GM21447 (cell line): ENCODE measurements at regions not wholly inside any gene's neighbourhood (a gene's known extent, or its start where the extent isn't known, plus 50 kb on each side); places are given as distances from the start of the nearest gene placed in this dataset.
"Not testable (repeated sequence)": the region's sequence is repeated elsewhere in the genome, so short reads cannot be mapped to it uniquely, and the experiment has no call there.

Experiments used
- ATAC-seq: cut with Tn5 transposase; IDR thresholded peaks from one replicate; pipeline ENCODE4 v1.9.1; 2021; ENCODE audit not compliant: unreplicated experiment

DNA sequence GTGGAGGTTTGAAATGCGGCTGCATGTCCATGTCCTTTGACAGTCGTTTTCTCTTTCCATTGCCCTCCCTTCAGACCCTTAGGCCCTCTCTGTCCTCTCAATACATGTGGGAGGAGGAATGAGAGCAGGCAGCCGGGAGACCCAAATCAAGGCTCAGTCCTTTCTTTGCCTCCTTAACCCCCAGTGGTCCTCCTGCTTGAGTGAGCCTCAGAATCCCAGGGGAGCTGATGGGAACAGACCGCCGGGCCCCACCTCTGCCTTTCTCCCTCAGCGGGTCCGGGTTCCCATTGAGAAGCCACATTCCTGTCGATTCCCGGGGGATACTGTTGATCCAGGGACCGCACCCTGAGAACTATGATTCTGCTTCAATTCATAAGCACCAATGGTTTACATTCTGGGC, 77.9 kb upstream of the RFLNA start:
- ATAC-seq: no peak

DNA sequence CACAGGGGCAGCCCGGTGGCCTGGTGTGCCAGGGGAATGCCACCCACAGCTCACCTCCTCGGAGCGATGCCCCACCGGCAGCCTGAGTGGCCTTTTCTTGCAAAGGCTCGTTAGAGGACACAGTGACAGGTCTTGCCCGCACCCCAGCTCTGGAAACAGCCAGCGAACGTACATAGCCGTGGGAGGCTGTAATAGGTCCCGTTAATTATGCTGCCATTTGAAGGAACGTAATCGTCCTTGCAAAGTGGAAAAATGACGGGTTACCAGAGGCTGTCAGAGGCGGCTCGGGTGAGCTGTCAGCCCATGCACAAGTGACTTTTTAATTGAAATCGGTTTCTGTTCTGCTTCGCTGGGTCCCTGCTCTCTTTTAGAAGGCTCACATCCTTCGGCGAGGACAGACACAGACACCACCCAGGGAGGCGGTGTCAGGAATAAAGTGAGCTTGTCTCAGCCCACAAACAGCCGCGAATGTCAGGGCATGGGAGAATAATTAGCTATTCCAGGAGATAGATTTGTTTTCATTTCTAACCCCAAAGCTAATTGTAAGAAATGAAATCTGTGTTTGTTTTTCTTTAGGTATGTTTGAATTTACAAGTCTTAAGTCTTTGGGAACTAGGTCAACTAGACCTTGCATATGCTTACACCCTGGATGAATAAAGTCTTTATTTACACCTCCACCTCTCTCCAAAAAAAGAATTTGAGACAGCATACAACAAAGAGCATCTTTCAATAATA, 77.2 kb upstream of the RFLNA start:
- no peak for ATAC-seq

DNA sequence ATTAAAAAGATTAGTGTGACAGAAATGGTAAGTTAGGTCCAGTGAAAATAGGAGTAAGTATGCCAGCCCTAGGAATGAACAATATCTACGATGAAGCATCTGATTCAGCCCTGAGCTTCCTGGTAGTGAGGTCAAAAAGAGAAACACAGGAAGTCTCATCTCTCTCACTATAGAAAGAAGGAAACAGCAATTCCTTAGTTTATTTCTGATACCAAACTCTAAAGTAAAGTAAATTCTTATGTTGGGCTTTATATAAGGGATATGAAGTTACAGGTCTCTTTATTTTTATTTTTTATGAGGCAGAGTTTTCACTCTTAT, 76.7 kb upstream of the RFLNA start:
- ATAC-seq: no peak

DNA sequence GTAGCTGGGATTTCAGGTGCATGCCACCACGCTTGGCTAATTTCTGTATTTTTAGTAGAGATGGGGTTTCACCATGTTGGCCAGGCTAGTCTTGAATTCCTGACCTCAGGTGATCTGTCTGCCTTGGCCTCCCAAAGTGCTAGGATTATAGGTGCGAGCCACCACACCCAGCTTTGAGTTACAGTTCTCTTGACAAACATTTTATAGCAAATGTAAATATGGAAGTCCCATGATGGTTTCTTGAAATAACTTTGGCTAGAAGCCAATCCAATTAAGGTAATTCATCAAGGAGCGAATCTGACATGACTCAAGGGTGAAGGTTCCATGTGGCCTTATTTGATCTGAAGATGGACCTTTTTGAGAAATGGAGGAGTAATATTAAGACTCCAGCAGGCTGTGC, 76.2 kb upstream of the RFLNA start:
- ATAC-seq: not testable (repeated sequence)

DNA sequence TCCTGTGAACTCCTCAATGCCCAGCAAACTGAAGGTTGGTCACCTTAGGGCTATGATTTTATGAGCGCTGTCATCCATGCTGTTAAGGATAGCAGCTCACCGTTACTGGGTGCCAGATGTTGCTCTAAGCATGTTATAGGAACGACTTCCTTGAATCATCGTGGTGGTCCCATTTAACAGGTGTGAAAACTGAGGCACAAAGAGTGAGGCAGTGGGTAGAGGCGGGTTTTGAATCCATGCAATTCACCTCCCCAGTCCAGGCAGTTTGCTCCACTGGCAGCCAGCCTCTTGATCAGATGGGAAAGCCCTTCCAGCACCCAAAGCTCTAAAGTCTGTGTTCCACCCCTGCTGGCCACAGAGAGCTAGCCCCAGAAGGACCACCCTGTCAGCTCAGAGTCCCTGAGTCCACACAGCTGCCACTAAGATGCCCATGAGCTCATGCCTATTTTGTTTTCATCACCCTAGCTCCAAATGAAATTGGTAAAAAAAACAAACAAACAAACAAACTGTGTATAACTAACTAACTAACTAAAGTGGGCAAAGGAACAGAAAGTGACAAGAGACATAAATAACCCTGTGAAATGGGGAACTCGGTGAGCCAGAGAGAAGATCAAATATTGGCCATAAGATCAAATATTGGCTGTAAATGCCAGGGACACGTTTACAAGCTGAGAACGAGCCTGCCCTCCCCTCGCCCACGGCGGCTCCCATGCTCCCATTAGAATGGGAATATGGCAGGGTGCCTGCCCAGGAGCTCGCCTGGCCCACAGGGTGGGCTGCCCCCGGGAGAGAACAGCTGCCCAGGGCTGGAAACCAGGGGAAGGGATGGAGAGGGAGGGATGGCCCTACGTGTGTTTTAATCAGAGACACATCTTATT, 72.3 kb upstream of the RFLNA start:
- no peak for ATAC-seq

DNA sequence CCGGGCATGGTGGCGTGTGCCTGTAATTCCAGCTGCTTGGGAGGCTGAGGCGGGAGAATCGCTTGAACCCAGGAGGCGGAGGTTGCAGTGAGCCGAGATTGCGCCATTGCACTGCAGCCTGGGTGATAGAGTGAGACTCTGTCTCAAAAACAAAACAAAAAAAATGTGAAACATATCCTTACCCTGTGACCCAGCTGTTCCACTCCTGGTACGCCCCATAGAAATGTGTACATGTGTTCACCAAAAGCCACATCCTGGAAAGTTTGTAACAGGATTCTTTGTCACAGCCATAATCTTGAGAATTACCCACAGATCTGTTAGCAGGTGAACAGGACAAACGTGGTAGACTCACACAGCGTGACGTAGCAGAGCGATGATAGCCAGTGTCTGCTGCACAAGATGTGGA, 71.2 kb upstream of the RFLNA start:
- ATAC-seq: not testable (repeated sequence)

DNA sequence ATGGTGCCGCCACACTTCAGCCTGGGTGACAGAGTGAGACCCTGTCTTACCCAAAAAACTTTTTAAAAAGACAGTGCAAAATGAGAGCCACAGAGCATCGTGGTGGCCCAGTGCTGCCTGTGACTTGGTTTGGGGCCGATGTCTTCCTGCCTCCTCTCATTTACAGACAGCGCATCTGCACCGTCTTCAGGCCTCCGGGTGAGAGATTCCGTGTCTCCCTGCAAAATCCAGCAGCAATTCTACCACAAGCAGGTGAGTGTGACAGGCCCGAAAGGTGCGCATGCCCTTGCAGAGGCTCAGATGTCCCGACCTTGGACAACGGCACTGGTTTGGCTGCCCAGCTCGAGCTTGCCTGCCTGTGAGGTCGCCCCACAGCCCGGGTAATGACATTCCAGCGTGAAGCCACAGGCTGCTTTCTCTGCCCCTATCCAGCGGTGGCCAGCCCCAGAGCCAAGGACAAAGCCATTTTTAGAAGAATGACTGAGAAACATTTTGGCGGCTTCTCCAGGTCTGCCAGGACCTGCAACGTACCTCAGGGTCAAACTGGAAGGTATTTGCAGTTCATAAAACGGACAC, 70.3 kb upstream of the RFLNA start:
- no peak for ATAC-seq

DNA sequence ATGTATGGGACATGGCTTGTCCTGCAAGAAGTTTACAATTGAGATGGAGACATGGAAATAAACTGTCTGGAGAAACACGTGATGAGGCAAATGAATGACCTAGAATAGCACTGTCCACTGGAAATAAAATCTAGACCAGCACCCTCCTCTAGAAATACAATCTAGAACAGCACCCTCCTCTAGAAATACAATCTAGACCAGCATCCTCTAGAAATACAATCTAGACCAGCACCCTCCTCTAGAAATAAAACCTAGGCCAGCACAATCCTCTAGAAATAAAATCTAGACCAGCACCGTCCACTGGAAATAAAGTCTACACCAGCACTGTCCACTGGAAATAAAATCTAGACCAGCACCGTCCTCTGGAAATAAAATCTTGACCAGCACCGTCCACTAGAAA, 69.2 kb upstream of the RFLNA start:
- ATAC-seq: no peak

DNA sequence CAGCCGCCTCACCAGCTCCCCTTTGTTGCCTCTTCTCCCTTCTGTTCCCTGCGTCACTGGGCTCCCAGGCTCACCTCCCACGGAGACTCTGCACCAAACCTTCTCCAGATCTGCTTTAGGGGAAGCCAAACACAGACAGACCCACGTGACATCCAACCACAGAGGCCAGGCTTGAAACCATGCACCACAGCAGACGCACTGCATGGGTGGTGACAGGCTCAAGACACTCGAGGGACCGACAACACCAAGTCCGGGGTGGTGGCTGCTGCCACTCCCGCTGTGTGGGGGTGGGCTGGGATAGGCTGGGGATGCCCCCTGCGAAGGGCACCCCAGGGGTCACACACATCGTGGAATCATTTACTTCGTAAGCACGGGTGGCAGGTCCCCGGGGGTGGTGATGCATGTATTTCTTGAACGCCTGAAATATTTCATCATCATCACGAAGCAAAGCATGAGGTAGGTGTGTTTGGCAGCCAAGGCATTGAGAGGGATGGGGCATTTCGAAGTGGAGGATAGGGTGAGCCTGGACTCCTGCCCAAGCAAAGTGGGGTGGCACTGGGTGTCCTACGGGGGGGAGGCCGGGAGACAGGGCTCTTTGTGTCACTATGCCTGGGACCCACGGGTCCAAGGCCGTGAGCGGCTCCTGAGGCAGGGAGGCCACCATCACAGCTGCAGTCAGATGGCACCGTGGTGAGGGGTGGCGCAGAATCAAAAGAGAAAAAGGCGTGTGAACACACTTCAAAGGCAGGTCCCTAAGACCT, 66.8 kb upstream of the RFLNA start:
- no peak for ATAC-seq

DNA sequence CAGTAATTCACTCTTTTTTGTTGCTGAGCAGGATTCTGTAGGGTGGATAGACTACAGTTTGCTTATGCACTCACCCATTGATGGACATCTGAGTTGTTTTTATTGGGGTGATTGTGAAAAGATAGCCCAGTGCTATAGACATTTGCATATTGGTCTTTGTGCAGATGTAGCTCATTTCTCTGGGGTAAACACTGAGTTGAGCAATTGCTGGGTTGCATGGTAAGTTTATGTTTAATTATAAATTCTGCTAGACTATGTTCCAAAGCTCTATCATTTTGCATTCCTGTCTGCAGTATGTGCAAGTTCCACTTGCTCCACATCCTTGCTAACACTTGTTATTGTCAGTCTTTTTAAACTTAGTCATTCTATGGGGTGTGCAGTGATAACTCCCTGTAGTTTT, 65.4 kb upstream of the RFLNA start:
- no peak for ATAC-seq

DNA sequence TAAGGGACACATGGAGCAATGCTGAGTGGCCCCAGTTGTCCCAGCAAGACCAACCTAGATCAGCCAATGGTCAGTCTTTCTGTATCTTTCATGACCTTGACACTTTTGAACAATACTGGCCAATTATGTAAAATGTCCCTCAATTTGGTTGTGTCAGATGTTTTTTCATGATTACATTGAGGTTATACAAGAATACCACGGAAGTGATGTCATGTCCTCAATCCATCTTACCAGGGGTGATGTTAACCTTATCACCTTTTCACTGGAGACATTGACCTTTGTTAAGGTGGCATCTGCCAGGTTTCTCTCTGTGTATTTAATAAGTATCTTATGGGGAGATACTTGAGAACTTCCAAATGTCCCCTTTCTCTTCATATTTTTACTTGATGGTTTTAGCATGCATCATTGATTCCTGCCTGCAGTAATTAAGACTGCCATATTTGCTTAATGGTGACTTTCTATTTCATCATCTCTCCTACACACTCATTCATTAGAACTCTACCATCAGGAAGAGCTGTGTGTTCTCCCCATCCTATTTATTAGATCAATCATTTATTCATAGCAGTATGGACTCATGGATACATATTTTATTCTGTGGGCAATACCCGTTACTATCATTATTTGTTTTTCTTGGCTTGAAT, 64.7 kb upstream of the RFLNA start:
- no peak for ATAC-seq

DNA sequence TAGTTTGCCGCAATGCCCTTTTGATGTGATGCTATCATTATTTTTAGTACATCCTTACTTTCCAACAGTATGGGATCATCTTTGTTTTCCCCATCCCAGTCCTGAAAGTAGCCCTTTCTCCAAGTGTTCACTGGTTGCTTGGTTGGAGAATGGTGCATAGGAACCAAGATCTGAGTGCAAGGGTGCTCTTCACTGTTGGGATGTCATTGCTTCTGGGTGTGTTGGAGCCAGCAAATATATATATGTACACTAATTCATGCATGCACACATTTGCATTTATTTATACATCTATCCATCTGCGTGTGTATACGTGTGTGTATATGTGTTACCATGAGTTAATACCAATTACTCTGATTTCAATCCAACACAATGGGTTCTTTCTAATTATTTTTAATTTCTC, 64.1 kb upstream of the RFLNA start:
- no peak for ATAC-seq

DNA sequence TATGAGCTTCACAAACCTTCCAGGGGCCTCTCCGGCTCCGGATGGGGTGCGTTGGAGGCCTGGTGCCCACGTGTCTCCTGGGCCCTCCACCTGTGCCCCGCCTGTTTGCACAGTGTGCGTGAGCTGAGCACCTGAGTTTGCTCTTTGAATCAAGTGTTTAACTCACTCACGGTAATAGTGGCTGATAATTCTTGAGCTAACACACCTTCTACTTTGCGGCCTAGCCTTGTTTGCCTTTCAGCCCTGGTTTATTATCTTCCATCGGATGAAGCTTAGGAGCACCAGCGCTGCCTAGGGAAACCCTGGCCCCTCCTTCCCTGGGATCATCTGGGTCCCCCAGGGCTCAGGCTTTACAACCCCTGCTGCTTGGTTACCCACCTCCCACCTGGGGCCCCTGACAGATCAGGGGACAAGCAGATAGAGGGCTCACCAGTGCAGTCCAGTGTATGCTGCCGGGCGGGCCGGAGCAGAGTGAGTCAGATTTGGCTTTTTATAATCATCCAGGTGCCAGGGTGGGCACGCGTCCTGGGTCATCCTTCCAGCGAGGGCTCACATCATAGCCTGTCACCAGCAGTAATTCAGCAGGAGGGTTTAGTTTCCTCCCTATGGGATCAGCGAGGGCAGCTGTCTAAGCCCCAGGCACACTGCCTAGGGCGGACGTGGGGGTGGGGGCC, 62.8 kb upstream of the RFLNA start:
- ATAC-seq: no peak

DNA sequence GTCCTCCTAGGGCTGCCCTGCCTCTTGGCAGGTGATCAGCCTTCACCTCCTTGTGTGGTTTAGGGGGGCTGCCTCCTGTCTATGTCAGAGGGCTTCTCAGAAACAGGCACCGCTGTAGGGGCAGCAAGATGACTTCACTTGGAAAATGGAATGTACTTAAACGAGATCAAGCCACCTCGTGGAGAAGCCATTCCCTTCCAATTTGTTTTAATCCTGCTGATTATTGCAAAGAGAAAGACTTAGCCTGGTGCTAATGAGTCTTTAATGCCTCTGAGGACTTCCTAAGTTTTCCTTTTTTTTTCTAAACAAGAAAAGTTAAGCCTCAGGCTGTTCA, 62.3 kb upstream of the RFLNA start:
- ATAC-seq: no peak

DNA sequence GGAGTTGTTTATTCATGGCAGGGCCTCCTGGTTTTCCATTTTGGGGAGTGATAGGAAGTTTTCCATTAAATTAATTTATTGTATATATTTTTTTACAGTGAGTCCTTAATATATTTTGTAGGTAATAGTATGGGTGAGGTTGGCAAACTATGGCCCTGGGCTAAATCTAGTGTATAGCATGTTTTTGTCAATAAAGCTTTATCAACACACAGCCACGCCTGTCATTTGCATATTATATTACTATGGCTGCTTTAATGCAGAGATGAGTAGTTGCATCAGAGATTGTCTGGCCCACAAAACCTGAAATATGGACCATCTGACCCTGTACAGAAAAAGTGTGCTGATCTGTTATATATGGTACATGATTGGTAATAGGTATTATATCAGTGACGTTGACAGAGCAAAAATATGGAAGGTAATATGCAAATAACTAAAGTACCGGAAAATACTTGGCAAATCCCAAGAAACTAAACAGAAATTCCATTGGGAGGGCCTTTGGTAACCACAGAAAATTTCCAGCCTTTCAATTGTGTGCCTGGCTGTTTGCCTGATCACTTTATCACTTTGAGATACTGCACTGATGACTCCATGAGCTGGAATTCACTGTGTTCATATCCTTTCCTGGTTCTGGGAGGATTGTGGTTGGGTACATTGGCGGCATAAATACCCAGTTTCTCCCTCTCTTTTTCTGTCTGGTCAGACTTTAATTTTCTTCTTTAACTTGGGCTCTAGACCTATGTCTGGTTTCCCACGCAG, 61.7 kb upstream of the RFLNA start:
- no peak for ATAC-seq

DNA sequence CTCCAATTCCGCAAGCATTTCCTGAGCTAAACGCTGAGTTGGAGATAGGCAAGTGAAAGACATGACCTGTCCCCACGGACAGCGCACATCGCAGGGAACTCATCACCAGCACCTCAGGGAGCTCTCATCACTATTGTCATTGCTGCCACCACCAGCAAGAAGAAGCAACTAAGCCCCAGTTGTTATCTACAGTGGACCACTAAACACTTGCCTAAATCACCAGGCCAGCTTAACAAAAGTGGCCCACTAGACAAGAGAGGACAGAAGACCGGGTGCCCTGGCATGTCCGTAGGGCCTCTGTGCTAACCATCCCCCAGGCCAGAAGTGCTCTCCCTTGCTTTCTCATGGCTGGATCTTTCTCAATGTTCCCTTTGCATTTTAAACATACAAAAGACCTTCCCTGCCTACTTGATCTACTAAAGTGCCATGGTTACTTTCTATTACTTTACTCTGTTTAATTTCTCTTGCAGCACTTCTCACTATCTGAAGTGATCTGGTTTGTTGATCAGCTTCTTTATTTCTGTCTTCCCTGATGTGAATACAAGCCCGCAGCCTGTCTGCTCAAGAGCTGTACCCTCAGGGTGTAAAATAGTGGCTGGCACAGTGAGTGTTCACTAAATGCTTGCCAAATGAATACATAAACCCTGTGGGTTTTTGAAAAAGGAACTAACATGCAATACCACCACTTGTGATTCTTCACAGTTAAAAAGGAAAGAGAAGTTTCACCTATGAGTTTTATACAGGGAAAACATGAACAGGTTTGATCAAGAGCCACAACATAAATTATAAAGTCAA, 60.9 kb upstream of the RFLNA start:
- ATAC-seq: no peak

DNA sequence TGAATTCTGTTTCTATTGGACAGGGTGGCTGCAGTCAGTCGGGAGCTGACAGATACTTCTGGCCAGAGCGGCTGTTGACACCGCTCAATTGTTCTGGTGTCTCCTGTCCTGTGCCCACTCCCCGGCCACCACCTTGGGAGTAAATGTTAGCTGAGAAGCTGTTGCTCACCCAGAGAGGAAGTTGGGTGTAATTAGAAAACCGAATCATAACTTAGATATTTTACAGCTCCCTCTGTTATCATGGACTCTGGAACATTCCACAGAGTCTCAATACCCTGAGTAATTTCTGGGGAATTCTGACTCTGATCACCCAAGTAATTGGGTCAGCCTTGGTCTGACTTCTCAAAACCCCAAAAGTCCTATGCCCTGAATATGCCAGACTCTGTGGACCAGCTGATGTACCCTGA, 58.3 kb upstream of the RFLNA start:
- no peak for ATAC-seq

DNA sequence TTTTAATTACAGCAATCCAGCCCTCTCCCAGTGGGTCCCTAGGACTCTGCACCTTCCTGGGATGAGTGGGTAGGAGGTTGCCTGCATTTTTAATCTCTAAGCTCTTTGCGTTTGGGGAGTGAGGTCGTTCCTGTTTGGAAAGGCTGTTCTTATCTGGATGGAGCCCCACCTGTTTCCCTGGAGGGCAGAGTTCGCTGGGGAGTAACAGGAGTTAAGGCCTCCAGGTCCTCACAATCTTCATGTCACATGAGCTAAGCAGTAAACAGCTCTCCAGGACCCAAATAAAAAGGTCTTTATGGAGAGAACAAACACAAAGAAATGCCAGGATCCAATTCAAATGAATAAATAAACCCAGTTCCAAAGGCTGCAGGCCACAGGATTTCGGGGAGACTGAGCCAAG, 56.0 kb upstream of the RFLNA start:
- ATAC-seq: no peak

DNA sequence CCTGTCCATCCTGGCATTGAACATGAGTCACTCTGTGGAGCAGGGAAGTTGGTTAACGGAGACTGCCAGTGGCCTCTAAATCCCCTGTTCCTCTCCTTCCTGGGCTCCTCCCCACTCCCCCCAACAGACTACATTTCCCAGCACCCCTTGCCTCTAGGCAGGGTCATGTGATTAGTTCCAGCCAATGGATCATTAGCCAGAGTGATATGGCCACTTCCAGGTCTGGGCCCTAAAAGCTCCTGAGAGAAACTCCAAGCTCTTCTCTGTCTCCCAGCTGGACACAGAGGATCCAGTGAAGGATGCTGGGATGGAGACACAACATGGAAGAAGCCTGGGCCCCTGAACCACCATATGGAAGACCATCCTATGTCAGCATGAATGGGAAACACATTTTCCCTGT, 54.4 kb upstream of the RFLNA start:
- no peak for ATAC-seq
